Liver (tissue), 3 donors: ENCODE measurements at regions not wholly inside any gene's neighbourhood (a gene's known extent, or its start where the extent isn't known, plus 50 kb on each side); places are given as distances from the start of the nearest gene placed in this dataset.

Source experiments
- RAD21 ChIP-seq, 2 donors: IDR thresholded peaks; 2 replicates each; pipeline ENCODE4 v1.6.1; 2016; ENCODE audit warnings: antibody characterized with exemption in 2 of 2, mild to moderate bottlenecking in 2 of 2
- RXRA ChIP-seq, 2 donors: IDR thresholded peaks; 2 replicates each; pipeline ENCODE4 v1.6.1; 2017 to 2018; ENCODE audit warnings: antibody characterized with exemption in 2 of 2, mild to moderate bottlenecking in 1 of 2
- SP1 ChIP-seq: IDR thresholded peaks from 2 replicates; pipeline ENCODE4 v1.6.1; 2018; ENCODE audit warnings: antibody characterized with exemption, mild to moderate bottlenecking
- TAF1 ChIP-seq: conservative IDR thresholded peaks from 2 replicates; pipeline ENCODE4 v1.6.1; 2016; ENCODE audit warnings: antibody characterized with exemption, mild to moderate bottlenecking
- YY1 ChIP-seq: IDR thresholded peaks from 2 replicates; pipeline ENCODE4 v1.6.1; 2016; ENCODE audit warnings: antibody characterized with exemption, mild to moderate bottlenecking
- TF ChIP-seq, protein P1 (sequence below): fragments of 150-350 bp; IDR thresholded peaks from 2 replicates; pipeline ENCODE4 v1.5.1; 2017; ENCODE audit warnings: improper control_type of control experiment, low read depth, low read length; ENCODE audit not compliant: missing input control
- TF ChIP-seq, protein P2 (sequence below): IDR thresholded peaks from 2 replicates; pipeline ENCODE4 v1.6.1; 2016; ENCODE audit warnings: antibody characterized with exemption
- donor health status: healthy.
- donor health status: healthy.

- TF ChIP-seq SP1 (no peak), RAD21 (IDR thresholded peaks at IDR 0.05) (no peak), RXRA (IDR thresholded peaks at IDR 0.05) (no peak), TAF1 (no peak), YY1 (no peak)
- TF ChIP-seq, protein P1, sequence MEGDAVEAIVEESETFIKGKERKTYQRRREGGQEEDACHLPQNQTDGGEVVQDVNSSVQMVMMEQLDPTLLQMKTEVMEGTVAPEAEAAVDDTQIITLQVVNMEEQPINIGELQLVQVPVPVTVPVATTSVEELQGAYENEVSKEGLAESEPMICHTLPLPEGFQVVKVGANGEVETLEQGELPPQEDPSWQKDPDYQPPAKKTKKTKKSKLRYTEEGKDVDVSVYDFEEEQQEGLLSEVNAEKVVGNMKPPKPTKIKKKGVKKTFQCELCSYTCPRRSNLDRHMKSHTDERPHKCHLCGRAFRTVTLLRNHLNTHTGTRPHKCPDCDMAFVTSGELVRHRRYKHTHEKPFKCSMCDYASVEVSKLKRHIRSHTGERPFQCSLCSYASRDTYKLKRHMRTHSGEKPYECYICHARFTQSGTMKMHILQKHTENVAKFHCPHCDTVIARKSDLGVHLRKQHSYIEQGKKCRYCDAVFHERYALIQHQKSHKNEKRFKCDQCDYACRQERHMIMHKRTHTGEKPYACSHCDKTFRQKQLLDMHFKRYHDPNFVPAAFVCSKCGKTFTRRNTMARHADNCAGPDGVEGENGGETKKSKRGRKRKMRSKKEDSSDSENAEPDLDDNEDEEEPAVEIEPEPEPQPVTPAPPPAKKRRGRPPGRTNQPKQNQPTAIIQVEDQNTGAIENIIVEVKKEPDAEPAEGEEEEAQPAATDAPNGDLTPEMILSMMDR, result no peak
- TF ChIP-seq, protein P2, sequence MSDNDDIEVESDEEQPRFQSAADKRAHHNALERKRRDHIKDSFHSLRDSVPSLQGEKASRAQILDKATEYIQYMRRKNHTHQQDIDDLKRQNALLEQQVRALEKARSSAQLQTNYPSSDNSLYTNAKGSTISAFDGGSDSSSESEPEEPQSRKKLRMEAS, result no peak
Observed at GRCh38 chr4:38396845-38397547, 267.0 kb upstream of the KLF3 start.
